22Rv1 (cell line): ENCODE measurements at regions not wholly inside any gene's neighbourhood (a gene's known extent, or its start where the extent isn't known, plus 50 kb on each side); places are given as distances from the start of the nearest gene placed in this dataset.

Source experiments
- H3K27ac ChIP-seq: fragments of 450-650 bp; 2 replicates; pipeline ENCODE4 v1.5.1; 2017
- ZFX ChIP-seq: fragments of 450-650 bp; IDR thresholded peaks from 2 replicates; pipeline ENCODE4 v1.6.1; 2017; ENCODE audit warnings: antibody characterized with exemption, borderline replicate concordance
- TF ChIP-seq, protein P1 (sequence below): fragments of 450-650 bp; IDR thresholded peaks from 2 replicates; pipeline ENCODE4 v1.5.1; 2017; ENCODE audit warnings: mild to moderate bottlenecking

DNA sequence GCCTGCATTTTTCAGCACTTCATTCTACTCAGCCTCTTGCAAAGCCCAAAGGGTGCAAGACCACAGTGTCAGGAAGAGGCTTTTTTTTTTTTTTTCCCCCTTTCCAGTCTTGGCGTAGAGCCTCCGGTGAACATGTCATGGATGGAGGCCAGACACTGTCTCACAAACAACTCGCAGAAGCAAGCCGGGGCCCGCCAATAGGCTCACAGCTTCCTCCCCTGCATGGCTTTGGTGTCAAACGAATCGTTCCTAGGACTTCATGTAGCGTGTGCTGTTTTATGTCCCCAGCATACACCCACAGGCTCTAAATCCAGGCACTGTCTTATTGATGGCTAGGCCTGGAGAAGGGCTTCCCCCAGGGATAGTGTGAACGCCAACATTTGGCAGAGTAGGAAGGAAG is 457.7 kb upstream of the MAF start:
- no peak overlapping the region for H3K27ac ChIP-seq

DNA sequence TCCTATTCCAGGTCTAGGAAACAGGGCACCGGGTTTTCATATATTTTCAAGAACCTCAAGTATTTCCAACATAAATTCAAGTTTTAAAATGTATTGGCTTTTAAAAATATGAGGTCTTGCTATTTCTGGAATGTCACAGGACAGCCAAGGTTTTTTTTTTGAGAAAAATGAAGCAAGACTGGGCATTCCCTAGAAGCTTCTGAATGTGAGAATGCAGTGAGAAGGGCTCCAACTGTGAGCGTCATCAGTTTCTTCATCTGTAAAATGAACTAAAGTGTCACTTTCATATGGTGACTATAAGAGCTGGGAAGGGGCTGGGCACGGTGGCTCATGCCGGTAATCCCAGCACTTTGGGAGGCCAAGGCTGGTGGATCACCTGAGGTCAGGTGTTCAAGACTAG is 455.8 kb upstream of the MAF start:
- TF ChIP-seq ZFX, result no peak
- TF ChIP-seq, protein P1, sequence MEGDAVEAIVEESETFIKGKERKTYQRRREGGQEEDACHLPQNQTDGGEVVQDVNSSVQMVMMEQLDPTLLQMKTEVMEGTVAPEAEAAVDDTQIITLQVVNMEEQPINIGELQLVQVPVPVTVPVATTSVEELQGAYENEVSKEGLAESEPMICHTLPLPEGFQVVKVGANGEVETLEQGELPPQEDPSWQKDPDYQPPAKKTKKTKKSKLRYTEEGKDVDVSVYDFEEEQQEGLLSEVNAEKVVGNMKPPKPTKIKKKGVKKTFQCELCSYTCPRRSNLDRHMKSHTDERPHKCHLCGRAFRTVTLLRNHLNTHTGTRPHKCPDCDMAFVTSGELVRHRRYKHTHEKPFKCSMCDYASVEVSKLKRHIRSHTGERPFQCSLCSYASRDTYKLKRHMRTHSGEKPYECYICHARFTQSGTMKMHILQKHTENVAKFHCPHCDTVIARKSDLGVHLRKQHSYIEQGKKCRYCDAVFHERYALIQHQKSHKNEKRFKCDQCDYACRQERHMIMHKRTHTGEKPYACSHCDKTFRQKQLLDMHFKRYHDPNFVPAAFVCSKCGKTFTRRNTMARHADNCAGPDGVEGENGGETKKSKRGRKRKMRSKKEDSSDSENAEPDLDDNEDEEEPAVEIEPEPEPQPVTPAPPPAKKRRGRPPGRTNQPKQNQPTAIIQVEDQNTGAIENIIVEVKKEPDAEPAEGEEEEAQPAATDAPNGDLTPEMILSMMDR, result no peak
- no peak overlapping the region for H3K27ac ChIP-seq

More for the DNA sequence above, 457.7 kb upstream of the MAF start:
- no peak for TF ChIP-seq ZFX
- TF ChIP-seq, protein P1, result no peak

DNA sequence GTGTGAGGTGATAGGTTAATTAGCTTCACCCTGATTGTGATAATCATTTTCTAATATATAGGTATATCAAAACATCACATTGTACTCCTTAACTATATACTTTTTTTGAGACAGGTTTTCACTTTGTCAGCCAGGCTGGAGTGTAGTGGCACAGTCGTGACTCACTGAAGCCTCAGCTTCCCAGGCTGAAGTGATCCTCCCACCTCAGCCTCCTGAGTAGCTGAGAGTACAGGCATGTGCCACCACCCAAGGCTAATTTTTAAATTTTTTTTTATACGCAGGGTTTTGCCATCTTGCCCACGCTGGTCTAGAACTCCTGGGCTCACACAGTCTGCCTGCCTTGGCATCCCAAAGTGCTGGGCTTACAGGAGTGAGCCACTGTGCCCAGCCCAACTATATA is 455.3 kb upstream of the MAF start:
- H3K27ac ChIP-seq, result no peak overlapping the region
- TF ChIP-seq ZFX, result no peak
- TF ChIP-seq, protein P1, result no peak

DNA sequence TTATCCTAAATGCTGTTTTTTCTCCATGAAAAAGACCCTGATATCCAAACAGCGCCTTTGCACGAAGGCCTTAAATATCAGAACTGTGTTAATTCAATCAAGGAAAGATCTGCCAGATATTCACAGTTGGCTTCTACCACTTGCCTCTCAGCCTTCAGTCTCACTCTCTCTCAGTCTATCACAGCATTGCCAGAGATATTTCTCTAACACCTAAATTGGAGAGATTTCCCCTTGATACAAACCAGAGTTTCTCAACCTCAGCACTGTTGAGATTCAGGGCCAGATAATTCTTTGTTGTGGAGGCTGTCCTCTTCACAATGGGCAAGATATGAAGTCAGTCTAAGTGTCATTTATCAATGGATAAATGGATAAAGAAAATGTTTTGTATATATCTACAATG is 454.1 kb upstream of the MAF start:
- no peak overlapping the region for H3K27ac ChIP-seq
- TF ChIP-seq, protein P1, result no peak
- TF ChIP-seq ZFX, result no peak

DNA sequence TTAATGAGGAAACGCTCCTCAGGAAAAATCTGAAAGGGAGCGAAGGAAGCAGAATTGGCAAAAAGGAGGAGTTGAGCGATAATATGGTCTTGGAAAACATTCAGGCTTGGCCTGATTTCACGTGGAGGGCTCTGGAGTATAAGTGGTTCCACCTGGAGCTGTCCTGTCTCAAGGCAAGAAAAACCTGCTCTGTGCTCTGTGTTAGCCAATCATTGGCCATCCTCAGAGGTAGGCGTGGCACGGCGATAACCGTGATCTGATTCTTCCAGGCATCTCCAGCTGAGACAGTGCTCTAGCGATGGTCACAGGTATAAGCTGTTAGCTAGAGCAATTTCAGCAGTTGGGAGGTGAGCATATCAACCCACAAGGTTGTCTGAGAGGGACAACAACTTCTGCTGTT is 450.5 kb upstream of the MAF start:
- TF ChIP-seq, protein P1, result no peak
- no peak for TF ChIP-seq ZFX
- H3K27ac ChIP-seq, result no peak overlapping the region

DNA sequence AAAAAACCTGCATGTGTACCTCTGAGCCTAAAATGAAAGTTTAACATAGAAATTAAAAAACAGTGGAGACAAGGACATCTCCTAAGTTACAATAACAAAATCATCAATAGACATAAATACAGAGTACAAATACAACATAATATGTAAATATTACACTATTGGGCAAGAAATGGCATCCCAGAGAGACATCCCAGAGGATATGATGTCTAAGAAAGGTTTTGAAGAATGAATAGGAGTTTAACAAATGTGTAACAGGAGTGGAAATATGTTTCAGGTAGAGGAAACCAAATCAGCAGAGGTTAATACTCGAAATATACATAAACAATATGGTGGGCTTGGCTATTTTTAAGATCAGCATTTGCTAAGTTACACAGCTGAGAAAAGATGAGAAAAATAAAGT is 447.7 kb upstream of the MAF start:
- no peak for TF ChIP-seq ZFX

DNA sequence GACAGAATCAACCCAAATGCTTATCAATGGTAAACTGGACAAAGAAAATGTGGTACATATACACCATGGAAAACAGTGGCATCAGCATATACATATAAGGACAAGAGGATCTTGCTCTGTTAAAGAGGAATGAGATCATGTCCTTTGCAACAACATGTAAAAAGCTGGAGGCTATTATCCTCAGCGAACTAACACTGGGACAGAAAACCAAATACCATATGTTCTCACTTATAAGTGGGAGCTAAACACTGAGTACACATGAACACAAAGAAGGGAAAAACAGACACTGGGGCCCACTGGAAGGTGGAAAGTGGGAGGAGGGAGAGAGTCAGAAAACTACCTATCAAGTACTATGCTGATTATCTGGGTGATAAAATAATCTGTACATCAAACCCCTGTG is 447.3 kb upstream of the MAF start:
- TF ChIP-seq, protein P1, result no peak
- TF ChIP-seq ZFX, result no peak

More for the DNA sequence above, 447.7 kb upstream of the MAF start:
- no peak overlapping the region for H3K27ac ChIP-seq

DNA sequence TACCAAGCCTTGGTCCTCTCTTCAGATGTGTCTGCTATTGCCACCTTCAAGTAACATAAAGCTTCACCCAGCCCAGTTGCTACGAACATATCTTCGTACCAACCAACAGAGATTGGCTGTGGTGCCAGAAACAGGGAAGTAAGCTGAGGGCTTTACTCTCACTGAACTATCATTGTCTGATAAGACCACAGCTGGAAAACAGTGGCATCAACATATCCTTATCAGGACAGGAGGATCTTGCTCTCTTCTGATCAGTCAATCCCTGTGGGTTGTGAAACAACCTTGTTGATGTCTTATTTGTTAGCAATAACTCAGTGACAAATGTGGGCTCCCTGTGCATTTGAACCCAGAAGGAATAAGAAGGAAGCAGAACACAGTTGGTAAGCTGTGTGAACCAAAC is 446.3 kb upstream of the MAF start:
- H3K27ac ChIP-seq, result no peak overlapping the region
- no peak for TF ChIP-seq ZFX
- TF ChIP-seq, protein P1, result no peak

More for the DNA sequence above, 447.3 kb upstream of the MAF start:
- no peak overlapping the region for H3K27ac ChIP-seq
